NCI-H2107 (cell line): ENCODE measurements at regions not wholly inside any gene's neighbourhood (a gene's known extent, or its start where the extent isn't known, plus 50 kb on each side); places are given as distances from the start of the nearest gene placed in this dataset.
"Not testable (repeated sequence)": the region's sequence is repeated elsewhere in the genome, so short reads cannot be mapped to it uniquely, and the experiment has no call there.

ENCODE experiments used
- DNase-seq: peaks from one replicate; lab custom pipeline; 2025; lab: John Stamatoyannopoulos, UW

DNA sequence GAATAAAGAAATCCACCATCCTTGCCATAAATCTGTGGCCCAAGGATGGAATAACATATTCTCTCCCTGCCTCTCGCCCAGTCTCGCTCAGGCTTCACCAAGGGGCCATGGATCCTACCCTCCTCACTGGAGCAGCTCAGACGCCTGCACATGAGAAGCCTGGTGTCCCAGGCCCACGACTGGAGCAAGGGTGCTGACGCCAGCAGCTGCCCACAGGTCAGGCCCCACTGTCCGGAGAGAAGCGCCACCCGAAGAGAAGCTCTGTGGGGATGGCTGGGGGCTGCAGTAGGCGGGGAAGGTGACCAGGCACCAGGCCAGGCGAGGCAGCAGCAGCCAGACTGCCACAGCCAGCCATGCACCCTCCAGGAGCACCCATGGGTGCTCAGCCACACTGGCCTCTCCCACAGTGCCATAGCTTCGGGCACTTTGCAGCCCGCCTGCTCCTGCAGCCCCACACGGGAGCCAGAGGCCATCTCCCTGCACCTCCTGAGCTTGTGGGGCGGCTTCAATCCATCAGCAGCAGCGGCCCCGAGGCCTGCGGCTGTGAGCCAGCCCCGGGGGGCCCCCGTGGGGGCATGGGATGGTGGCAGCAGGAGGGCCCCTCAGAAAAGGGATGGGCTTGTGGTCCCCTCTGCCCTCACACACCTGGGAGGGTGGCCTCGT lies 286.2 kb upstream of the SGK1 start:
- no peak for DNase-seq

DNA sequence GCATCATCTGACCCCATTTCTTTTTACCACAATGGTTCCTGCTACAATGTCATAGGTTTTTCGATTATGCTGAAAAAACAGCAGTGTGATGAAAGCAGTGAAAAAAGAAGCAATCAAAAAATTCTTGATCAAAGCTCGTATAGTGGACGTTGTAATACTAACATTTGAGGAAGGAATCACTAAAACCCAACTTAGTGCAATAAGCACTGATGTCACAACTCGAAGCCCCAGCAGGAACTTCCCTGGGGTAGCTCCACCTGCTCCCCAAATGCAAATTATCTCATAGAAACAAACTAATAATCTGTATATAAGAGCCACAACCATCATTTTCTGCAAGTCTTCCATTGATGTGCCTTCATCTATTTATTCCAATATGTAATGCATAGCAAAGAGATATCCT lies 285.6 kb upstream of the SGK1 start:
- no peak for DNase-seq

DNA sequence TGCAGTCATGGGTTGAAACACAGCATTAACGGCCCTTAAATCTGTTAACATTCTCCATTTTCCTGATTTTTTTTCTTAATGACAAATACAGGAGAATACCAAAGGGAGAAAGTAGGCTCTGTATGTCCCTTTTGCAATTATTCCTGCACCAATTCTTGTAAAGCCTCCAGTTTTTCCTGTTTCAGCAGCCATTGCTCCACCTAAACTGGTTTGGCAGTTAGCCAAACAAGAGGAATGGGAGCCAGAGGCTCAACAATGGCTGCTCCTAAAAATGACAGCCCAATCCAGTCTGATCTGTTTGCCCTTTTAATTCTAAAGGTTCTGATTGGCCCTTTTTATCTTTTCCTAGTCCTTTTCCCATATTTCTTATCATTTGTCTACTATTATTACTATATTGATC lies 284.2 kb upstream of the SGK1 start:
- DNase-seq: no peak

DNA sequence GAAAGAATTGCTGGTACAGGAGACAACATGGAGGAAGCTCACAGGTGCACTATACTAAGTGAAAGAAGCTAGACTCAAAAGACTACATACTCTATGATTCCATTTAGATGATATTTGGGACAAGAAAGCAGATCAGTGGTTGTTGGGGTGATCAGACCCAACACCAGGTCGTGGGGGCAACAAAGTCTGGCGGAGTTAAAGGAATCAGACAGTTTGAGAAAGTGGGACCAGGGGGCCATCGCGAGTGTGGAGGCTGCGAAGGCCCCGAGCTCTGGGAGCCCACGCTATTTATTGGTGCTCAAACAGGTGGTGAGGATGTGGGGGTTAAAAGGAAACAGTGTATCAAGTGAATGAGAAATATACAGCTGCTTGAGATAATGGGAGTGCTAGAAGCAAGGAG lies 282.8 kb upstream of the SGK1 start:
- DNase-seq: no peak

DNA sequence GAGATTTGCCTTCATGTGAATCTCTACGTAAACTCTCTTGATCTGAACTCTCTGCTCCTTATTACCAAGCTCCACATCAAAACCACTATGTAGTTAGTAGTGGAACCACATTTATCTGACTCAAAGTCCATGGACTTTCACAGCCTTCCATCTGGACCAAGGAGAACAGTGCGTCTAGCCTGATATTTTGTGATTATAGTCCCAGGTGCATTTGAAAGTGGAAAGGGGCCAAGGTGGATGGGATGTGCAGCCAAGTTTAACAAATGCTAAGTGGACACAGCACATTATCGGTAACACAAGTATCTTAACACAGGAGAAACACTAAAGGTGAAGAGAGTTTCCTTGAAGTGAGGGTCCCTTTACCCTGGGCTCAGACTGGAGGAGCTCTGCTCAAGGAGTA lies 281.2 kb upstream of the SGK1 start:
- DNase-seq: no peak

DNA sequence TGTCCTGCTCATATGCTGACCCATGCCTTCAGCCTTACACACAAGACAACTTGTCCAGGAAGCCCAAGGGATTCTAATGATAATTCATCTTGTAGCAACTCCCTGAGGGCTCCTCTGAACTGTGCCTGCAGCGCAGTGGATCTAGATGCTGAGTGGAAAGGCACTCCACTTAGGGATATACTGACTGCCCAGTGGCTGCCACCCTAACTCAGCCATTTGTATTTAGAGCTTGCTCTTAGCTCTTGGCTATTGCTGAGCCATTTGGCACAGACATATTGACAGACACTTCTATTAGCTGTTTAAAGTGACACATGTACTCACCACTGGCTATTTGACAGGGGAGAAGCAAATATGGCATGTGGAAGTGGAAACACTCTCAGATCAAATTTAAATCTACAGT lies 278.3 kb upstream of the SGK1 start:
- DNase-seq: no peak

DNA sequence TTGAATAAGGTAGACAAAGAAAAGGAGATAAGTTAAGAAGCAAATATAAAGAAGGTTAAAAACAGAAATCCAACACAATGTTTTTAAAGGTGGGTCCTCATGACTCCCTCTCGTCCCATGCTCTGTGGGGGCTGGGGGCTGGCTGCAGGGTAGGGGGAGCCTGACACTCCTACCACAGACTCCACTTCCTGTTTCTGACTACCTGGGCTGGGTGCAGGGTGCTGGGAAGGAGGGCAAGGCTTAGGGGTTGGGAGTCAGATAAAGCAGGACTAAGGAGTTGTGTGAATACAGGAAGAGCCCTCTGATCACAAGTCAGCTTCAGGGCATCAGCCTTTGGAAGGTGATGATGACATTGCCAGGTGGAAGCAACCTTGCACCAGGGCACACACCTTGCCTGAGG lies 277.0 kb upstream of the SGK1 start:
- DNase-seq: no peak

DNA sequence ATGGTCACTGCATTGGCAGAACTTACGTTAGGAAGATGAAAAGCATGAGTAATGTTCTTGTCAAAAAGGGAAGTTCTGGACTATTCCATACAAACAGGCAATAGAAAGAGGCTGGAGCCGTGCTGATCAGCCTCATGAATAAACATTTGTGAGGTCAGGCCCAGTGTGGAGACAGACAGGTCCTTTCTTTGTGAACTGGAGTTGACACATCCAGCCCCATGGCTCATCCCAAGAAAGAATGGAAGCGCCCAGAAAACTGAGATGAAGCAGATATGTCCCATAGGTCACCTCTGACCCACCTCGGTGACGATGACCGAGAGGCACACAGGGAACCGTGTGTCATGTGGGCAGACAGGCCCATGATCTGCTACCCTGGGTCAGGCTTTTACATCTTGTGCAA lies 276.0 kb upstream of the SGK1 start:
- DNase-seq: no peak

DNA sequence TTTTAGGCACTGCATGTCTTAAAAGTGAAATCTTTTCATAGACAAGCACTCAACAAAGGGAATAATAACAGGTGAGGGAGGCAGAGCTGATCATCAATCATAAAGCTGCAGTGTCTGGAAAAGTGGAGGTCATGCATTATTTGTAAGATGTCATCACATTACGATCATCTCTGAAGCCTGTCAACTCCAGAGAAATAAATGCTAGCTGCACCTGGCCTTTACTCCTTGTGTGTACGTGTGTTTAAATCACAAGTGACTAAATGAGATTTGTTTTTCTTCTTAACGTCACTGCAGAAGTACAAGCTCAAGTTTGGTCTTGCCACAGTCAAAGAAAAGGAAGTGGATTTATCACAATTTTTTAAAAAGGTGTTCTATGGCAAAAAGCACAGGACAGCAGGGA lies 275.5 kb upstream of the SGK1 start:
- no peak for DNase-seq

DNA sequence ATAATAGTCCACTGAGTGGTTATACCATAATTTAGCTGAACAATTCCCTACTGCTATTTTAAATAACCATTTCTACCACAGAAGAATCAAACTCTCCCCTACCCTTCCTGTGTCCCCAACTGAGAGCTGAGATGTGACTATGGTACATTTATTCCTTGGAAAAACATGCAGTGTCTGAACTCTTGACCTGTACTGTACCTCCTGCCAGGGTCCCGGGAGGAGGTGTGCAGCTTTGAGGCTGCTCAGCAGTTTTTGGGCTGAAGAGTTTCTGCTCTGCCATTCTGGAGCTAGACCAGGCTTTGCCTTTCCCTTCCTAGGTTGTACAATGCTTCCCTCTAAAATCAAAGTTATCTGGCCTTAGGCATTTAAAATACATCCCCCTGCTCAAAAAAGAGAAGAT lies 275.1 kb upstream of the SGK1 start:
- DNase-seq: no peak

DNA sequence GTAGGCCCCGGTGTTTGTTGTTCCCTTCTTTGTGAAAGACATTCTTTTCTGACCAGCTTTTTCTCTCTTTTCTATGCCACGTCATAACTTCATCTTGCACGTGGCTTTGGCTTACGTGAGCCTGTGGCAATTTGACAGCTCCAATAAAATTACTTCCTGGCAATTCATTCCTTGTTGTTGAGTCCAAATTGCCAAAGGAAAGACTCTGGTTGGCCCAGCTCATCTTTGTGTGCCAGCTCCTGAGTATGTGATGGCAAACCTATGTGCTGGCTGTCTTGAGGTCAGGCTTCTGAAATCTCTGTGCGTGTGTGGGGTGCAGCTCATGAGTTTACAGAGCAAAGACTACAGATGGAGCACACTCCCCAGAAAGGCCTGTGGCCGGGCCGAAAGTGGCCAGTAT lies 272.5 kb upstream of the SGK1 start:
- no peak for DNase-seq

DNA sequence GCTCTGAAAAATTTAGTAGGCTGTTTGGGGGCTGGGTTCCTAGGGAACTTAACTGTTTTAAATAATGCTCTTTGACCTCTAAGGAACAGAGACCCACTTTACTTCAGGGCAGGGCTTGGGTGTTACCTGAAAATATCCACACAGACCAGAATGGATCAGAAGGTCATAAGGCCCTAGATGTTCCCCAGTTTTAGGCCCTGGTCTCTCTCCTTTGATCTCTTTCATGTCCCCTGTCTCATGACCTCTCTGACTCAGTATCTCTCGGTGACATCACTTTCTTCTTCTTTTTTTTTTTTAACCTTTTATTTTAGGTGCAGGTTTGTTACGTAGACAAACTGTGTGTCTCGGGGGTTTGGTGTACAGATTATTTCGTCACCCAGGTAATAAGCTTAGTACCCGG lies 272.1 kb upstream of the SGK1 start:
- no peak for DNase-seq

DNA sequence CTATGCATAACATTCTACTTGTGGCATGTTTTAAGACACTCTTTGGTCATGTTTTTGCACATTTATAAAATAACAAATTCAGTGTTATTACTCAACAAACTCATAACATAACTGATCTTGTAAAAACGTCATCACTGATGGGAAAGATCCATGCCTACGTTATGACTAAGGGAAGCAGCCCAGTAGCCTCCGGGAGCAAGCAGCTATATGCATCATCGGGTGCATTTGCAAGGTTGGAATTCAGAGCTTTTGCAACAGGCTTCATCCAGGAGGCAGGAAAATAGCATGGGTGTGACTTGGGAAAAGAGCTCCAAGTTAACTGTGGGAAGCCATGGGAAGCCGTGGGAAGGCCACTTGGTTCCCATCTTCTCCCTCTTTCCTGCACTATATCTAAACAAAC lies 271.6 kb upstream of the SGK1 start:
- no peak for DNase-seq

DNA sequence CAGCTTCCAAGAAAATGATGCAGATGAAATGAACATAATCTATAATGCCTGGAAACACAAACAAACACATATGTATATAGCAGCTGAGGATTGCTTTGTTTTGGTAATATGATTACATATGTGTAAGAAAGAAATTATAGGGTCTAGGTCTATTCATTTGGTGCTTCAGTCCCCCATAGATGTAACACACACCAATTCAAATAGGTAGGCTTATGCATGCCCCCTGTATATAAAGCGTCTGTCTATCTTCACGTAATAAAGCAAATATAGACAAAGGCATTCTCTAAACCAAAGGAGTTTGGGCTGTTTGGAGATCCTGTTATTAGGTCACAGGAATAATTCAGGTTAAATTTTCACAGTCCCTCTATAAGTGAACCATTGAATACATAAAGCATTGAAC lies 270.4 kb upstream of the SGK1 start:
- DNase-seq: no peak

DNA sequence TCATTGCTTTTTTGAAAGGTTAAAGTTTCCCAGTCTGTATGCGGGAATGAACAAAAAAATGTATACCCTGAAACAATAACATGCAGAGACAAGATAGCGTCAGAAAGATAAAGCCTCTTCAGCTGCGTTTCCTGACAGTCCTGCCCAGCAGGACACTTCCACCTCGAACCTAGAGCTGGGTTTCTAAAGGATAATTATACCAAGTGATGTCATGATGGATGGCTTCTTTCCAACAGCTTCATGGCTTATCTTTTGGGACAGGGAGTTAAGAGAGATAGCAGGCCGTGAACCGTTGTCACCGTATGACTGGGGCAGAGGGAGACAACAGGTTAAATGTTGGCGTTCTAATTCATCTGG lies 267.6 kb upstream of the SGK1 start:
- DNase-seq: no peak

DNA sequence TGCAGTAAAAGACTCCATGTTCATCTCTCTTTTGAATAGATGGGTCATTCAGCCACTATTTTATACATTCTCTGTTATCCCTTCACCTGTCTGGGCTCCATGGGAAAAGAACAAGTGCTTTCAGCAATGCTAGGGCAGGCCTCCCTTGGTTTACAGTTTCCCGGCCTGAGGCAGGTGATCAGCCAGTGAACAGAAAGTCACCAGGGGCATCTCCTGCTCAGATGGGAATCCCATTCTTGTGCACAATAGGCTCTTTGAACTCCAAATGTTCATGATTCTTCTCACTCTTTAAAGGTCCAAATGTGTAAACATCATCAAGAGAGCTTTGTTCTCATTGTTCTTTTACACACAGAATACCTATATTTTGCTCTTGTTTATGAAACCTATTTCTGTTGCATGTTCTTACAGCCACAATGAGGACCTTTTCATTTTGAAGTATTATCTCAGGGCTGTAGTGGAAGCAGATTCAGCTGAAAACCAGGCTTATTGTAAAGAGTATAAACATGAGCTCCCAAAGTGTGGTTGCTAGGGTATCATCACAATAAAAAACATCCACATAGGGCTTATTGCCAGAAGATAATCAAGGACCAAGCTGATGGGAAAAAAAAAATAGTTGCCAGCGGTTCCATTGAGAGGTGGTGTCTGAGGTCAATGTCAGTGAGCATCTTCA lies 267.1 kb upstream of the SGK1 start:
- DNase-seq: no peak

DNA sequence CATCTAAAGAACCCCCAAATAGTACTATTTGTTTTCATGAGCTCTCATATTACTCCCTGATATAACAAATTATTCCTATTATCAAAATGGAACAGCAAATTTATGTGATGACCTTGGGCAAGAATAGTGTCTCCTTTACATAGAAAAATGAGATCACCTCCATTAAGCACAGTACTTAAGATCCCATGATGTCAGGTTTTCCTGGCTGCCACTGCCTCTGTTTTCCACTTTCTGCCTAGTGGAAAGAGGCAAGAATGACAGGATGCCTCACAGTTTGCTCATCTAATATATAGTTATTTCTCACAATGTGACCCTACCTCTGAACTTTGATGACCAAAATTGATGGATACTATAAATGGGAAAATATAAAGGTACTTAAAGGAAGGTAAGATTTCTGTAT lies 260.1 kb upstream of the SGK1 start:
- DNase-seq: no peak

DNA sequence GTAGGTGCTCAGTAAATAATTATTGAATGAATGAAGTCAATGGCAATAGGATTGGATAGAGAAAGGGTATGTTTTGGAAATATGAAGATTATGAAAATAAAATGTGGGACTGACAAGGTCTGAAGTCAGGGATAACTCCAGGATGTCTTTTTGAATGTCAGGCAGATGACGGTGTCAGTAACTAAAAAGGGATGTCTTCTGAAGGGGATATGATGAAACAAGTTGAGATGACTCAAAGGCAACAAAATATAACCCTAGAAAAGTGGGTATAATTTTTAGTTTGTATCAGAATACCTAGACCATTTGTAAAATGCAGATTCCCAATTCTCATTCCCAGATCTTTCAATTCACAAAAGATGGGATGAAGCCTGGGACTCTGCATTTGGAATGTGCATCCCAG lies 257.3 kb upstream of the SGK1 start:
- no peak for DNase-seq

DNA sequence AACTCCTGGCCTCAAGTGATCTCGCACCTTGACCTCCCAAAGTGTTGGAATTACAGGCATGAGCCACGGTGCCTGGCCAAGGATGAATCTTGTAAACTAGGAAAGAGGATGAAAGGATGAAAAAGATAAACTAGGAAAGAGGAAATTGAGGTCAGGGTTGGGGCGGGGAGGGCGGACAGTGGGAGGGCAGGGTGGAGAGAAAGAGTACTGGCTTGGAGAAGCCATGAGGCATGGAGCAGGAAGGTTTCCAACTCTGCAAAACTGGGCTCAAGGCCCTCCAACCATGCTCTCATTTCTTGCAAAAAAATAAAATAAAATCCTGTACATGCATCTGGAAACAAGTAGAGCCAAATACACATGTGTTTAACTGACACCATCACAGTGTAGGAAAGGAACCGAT lies 256.6 kb upstream of the SGK1 start:
- no peak for DNase-seq

DNA sequence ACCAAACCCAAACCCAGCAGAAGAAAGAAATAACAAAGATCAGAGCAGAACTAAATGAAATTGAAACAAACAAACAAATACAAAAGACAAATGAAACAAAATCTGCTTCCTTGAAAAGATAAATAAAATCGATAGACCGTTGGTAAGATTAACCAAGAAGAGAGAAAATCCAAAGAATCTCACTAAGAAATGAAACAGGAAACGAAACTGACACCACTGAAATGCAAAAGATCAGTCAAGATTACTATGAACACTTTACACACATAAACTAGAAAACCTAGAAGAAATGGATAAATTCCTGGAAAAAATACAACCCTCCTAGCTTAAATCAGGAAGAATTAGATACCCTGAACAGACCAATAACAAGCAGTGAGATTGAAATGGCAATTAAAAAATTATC lies 252.1 kb upstream of the SGK1 start:
- not testable (repeated sequence) for DNase-seq

DNA sequence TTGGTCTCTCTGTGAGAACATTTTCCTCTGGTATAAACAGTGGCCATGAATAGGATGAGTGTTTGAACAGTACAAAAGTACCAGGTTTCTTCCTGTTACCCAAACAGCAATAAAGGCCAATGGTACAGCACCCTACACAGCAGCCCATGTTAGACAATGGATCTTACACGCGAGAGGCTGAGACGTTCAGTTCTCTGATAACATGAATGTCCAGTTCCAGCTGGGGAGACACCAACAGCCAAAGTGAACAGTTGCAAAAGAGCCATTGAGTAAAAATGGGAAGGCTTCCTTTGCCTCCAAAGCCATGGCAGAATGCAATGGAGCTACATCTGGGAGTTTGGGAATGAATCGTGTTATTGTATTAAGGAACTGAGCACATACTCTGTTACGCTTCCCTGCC lies 246.8 kb upstream of the SGK1 start:
- DNase-seq: no peak

DNA sequence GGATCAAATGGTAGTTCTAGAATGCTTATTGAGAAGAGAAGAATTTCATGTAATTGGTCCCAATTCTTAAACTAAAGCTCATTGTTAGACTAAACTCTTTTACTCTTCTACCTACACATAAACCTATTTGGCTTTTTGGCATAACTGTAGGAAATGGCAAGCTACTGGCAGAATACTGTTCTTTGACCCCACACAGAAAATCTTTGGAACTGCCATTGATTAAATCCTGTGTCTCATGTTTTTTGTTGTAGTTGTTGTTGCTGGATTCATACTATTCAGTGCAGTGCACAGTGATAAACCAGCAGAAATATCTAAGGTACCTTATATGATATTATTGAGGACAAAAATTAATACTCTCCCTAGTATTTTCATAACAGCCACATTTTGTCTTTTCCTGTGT lies 242.1 kb upstream of the SGK1 start:
- no peak for DNase-seq

DNA sequence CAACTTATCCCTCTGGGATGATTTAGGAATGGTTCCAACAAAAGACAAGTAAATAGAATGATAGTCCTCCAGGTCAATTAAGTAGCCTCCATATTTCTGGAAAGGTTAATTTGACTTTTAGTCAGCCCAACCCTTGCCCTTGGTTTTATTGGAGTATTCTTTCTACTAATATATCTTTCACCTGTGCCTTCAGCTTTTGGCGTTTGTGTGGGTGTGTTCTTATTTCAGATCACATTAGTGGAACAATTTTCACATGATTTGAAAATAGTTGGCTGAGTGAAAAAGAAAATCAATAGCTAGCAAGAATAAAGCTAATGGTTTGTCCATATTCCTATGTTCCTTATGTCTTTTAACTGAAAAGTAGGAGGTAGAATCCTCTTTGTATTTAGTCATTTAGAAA lies 239.6 kb upstream of the SGK1 start:
- no peak for DNase-seq

DNA sequence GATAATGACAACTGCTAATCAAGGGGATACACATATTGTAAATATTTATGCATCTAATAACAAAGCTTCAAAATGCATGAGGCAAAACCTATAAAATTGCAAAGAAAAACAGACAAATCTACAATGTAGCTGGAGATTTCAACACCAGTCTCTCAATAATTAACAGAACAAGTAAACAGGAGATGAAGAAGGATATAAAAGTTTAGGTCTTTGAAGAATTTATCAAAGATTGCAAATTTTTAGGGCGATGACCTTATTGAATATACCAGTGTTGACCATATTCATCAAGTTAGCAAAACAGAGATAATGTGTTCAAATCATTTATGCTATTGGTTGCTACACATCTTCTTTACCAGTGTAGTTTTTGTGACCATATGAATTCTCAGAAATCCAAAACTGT lies 237.8 kb upstream of the SGK1 start:
- DNase-seq: no peak

DNA sequence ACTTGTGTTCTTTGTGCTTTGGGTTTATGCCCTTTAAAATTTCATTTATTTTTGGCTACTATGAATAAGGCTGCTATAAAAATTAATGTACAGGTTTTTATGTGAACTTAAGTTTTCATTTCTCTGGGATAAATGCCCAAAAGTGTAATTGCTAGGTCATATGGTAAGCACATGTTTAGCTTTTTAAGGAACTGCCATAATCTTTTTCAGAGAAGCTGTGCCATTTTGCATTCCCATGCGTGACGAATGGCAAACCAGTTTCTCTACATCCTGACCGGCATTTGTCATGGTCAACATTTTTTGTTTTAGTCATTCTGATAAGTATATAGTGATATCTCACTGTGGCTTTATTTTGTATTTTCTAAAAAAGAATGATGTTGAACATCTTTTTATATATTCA lies 236.0 kb upstream of the SGK1 start:
- DNase-seq: no peak
